GM13977 (cell line): ENCODE measurements at regions not wholly inside any gene's neighbourhood (a gene's known extent, or its start where the extent isn't known, plus 50 kb on each side); places are given as distances from the start of the nearest gene placed in this dataset.

Experiments used
- DNase-seq: peaks from one replicate; pipeline ENCODE4 v3.0.0; 2012; ENCODE audit warnings: low spot score
- CTCF ChIP-seq: IDR thresholded peaks from 2 replicates; pipeline ENCODE4 v1.5.1; 2012; ENCODE audit warnings: mild to moderate bottlenecking, control low read depth; ENCODE audit not compliant: insufficient read depth; ENCODE audit errors: extremely low read depth, missing control alignments
- in situ Hi-C: fragments of 300-500 bp; cut with MboI; formaldehyde crosslinking; loops from one replicate; pipeline ENCODE4 v1.12.0; 2022; ENCODE audit warnings: low sequenced_read_pairs, low pct_unique_long_range_greater_than_20kb, mixed read lengths, inconsistent platforms; ENCODE audit not compliant: unreplicated experiment

DNA sequence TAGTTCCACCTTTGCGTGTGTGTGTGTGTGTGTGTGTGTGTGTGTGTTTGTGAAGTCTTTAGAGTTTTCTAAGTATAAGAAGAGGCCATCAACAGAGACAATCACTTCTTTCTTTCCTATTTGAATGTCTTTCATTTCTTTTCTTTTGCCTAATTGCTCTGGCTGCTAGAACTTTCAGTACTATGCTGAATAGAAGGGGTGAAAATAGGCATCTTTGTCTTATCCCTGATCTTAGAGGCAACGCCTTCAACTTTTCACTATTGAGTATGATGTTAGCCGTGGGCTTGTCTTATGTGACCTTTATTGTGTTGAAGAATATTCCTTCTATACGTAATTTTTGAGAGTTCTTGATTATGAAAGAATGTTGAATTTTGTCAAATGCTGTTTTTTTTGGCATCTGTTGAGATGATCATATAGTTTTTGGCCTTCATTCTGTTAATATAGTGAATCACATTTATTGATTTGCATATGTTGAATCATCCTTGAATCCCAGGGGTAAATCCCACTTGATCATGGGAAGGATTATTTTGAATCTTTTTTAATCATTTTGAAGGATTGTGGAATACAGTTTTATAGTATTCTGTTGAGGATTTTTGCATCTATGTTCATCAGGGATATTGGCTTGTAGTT, 134.8 kb upstream of the CD180 start:
- DNase-seq = no peak
- TF ChIP-seq CTCF = no peak
- in situ Hi-C loops = no loop called here

- TF ChIP-seq CTCF = no peak
- DNase-seq = no peak
- in situ Hi-C loops = no loop called here
Measured at GRCh38 chr5:67319935-67320725, 123.5 kb upstream of the CD180 start.

DNA sequence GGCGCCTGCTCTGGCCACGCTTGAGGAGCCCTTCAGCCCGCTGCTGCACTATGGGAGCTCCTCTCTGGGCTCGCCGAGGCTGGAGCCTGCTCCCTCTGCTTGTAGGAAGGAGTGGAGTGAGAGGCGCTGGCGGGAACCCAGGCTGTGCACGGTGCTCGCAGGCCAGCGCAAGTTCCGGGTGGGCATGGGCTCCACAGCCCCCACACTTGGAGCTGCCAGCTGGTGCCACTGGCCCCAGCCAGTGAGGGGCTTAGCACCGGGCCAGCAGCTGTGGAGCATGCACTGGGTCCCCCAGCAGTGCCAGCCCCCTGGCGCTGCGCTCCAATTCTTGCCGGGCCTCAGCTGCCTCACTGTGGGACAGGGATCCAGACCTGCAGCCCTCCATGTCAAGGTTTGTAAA, 122.1 kb upstream of the CD180 start:
- TF ChIP-seq CTCF = no peak
- in situ Hi-C loops = no loop called here
- no peak for DNase-seq

- TF ChIP-seq CTCF = no peak
- in situ Hi-C loops = no loop called here
- no peak for DNase-seq
Measured at GRCh38 chr5:67317603-67318002, 121.0 kb upstream of the CD180 start.

DNA sequence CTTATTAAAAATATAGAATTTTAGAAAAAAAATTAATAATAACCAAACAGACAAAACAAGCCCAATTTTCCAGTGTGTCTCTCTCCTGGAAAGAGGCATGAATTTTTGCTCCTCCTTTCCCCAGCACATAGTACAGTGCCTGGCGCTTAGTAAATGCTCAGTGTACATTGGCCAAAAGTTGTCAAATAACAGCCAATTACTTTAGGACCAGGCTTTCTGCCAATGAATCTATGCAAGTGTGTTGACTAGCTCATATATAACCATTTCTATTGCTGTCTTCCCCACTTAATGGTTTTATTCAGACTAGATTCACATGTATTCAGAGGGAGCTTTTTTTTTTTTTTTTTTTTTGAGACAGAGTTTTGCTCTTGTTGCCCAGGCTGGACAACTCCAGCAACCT, 120.1 kb upstream of the CD180 start:
- in situ Hi-C loops = no loop called here
- TF ChIP-seq CTCF = no peak
- no peak for DNase-seq

- peak; percentile 14 for DNase-seq
- in situ Hi-C loops = no loop called here
- no peak for TF ChIP-seq CTCF
Measured at GRCh38 chr5:67315082-67315989, 118.7 kb upstream of the CD180 start.
